ENCODE measurements at regions not wholly inside any gene's neighbourhood (a gene's known extent, or its start where the extent isn't known, plus 50 kb on each side); places are given as distances from the start of the nearest gene placed in this dataset.

- intact Hi-C loops (cut with DNase I): no loop called here
- no peaks in the 10 kb centered on the region for H3K27me3 ChIP-seq
- H3K9me3 ChIP-seq: no peaks in the 10 kb centered on the region
- peaks cover 7 to 9% of the 10 kb centered on the region in 2 donors for H3K4me1 ChIP-seq
- H3K27ac ChIP-seq: no peak overlapping the region
- no peak for DNase-seq
- no peak overlapping the region for H3K4me3 ChIP-seq (replicated peaks in 1 of 3)
- no peaks in the 10 kb centered on the region for H3K36me3 ChIP-seq
- TF ChIP-seq POLR2A (IDR thresholded peaks at IDR 0.05): no peak
- TF ChIP-seq, protein P1, sequence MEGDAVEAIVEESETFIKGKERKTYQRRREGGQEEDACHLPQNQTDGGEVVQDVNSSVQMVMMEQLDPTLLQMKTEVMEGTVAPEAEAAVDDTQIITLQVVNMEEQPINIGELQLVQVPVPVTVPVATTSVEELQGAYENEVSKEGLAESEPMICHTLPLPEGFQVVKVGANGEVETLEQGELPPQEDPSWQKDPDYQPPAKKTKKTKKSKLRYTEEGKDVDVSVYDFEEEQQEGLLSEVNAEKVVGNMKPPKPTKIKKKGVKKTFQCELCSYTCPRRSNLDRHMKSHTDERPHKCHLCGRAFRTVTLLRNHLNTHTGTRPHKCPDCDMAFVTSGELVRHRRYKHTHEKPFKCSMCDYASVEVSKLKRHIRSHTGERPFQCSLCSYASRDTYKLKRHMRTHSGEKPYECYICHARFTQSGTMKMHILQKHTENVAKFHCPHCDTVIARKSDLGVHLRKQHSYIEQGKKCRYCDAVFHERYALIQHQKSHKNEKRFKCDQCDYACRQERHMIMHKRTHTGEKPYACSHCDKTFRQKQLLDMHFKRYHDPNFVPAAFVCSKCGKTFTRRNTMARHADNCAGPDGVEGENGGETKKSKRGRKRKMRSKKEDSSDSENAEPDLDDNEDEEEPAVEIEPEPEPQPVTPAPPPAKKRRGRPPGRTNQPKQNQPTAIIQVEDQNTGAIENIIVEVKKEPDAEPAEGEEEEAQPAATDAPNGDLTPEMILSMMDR (IDR thresholded peaks at IDR 0.05): no peak
Measured at GRCh38 chr9:13902286-13903066, 411.5 kb downstream of the NFIB start.

DNA sequence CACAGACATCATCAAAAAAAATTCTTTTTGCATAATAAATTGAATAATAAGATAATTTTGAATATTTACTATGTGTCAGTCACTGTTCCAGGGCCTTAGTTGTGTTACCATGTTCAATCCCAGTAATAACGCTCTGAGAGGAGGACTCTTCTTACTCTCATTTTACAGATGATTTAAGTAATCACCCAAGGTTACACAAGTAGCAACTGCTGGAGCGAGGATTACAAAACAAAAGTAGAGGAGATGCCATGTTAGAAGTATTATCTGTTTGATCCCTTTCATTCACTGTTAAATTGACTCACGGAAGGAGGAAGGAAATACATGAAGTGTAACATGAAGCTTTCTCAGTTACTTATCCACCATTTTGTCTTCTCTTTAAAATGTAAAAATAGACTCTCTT is 412.8 kb downstream of the NFIB start:
- intact Hi-C loops (cut with DNase I): no loop called here
- H3K27ac ChIP-seq: peak overlapping the region in 1 of 3 donors; percentile 2
- no peaks in the 10 kb centered on the region for H3K36me3 ChIP-seq
- TF ChIP-seq, protein P1 (IDR thresholded peaks at IDR 0.05): no peak
- no peak for TF ChIP-seq POLR2A (IDR thresholded peaks at IDR 0.05)
- peaks cover 9 to 12% of the 10 kb centered on the region in 2 donors for H3K4me1 ChIP-seq
- WGBS, 2 donors: 91 to 94% methylated on average over 3 of the region's 3 CpGs
- no peak overlapping the region for H3K4me3 ChIP-seq (replicated peaks in 1 of 3)
- H3K9me3 ChIP-seq: no peaks in the 10 kb centered on the region
- no peaks in the 10 kb centered on the region for H3K27me3 ChIP-seq
- no peak for DNase-seq

DNA sequence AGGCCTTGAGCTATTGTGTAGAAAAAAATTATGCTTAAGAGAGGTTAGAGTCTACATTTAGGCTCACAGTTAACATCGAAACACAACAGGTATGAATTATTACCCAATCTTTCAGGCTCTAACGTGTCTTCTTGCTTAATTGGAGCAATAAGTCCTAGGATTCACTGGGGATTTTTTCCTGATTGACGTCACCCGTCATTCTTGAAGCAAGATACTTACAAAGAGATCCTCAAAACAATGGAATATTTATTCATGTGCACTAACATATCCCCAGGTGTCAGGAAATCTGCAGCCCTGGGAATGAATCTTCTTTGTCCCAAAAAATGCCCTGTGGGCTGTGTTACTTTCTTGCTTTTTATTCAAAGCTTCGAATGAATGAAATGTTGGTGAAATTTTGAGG is 413.5 kb downstream of the NFIB start:
- no peak for DNase-seq
- no peaks in the 10 kb centered on the region for H3K36me3 ChIP-seq
- intact Hi-C loops (cut with DNase I): no loop called here
- H3K9me3 ChIP-seq: no peaks in the 10 kb centered on the region
- TF ChIP-seq, protein P1 (IDR thresholded peaks at IDR 0.05): no peak
- no peak overlapping the region for H3K4me3 ChIP-seq (replicated peaks in 1 of 3)
- WGBS, 2 donors: 85 to 87% methylated on average over 5 of the region's 5 CpGs
- H3K4me1 ChIP-seq: peaks cover 9 to 12% of the 10 kb centered on the region in 2 donors
- H3K27ac ChIP-seq: peak overlapping the region in 1 of 3 donors; percentile 22
- no peaks in the 10 kb centered on the region for H3K27me3 ChIP-seq

DNA sequence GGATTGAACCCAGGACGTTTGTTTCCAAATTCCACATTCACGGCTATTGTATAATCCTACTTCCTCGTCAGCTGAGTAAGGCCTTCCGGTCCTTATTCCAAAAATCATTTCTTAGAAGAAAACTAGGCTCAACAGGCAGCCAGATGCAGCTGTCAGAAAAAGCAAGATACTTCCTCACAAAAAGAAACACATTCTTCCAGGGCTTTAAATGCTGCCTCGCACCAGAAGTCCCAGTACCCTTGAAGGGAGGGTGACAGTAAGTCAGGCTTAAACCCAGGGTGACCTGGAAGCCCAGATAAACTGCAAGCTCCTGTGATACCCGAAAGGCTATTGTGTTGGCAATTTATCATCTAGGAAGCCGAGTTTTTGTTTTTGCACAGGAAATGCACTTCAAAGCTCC is 414.0 kb downstream of the NFIB start:
- Histone ChIP-seq H3K4me1 (peaks cover 9 to 10% of the 10 kb centered on the region in 2 donors), H3K9me3 (no peaks in the 10 kb centered on the region), H3K4me3 (replicated peaks in 1 of 3) (no peak overlapping the region), H3K36me3 (no peaks in the 10 kb centered on the region), H3K27me3 (no peaks in the 10 kb centered on the region), H3K27ac (peak overlapping the region in 2 of 3 donors; percentile 22 to 39)
- intact Hi-C loops (cut with DNase I): no loop called here
- no peak for DNase-seq
- no peak for TF ChIP-seq POLR2A (IDR thresholded peaks at IDR 0.05)
- TF ChIP-seq, protein P1 (IDR thresholded peaks at IDR 0.05): no peak
- WGBS, 2 donors: 73 to 79% methylated on average over 7 of the region's 7 CpGs

GRCh38 chr9:13898957-13899356 is 415.0 kb downstream of the NFIB start:
- WGBS, 2 donors: 42 to 44% methylated on average over 2 of the region's 2 CpGs
- H3K4me3 ChIP-seq (replicated peaks in 1 of 3): no peak overlapping the region
- no peaks in the 10 kb centered on the region for H3K27me3 ChIP-seq
- no peaks in the 10 kb centered on the region for H3K36me3 ChIP-seq
- TF ChIP-seq, protein P1 (IDR thresholded peaks at IDR 0.05): no peak
- TF ChIP-seq POLR2A (IDR thresholded peaks at IDR 0.05): no peak
- H3K27ac ChIP-seq: peak overlapping the region in 1 of 3 donors; percentile 45
- H3K9me3 ChIP-seq: no peaks in the 10 kb centered on the region
- peak in 1 of 2 donors; percentile 8 for DNase-seq
- intact Hi-C loops (cut with DNase I): no loop called here
- peaks cover 6% of the 10 kb centered on the region in 2 donors for H3K4me1 ChIP-seq

Data from thyroid gland (tissue), 4 donors.